Osteocyte (in vitro differentiated cells): ENCODE measurements at regions not wholly inside any gene's neighbourhood (a gene's known extent, or its start where the extent isn't known, plus 50 kb on each side); places are given as distances from the start of the nearest gene placed in this dataset.

ENCODE experiments used
- DNase-seq: peaks from one replicate; pipeline ENCODE4 v3.0.0; 2021; ENCODE audit warnings: mixed read lengths; ENCODE audit not compliant: unreplicated experiment; ENCODE audit errors: extremely low spot score
- H3K27ac Mint-ChIP-seq: one replicate; pipeline ENCODE4 v1.8.0; 2021; ENCODE audit warnings: mild to moderate bottlenecking, mixed read lengths; ENCODE audit not compliant: unreplicated experiment
- H3K27me3 Mint-ChIP-seq: one replicate; pipeline ENCODE4 v1.8.0; 2021; ENCODE audit warnings: mixed read lengths; ENCODE audit not compliant: unreplicated experiment
- H3K36me3 Mint-ChIP-seq: one replicate; pipeline ENCODE4 v1.8.0; 2021; ENCODE audit warnings: mixed read lengths; ENCODE audit not compliant: unreplicated experiment
- H3K4me1 Mint-ChIP-seq: one replicate; pipeline ENCODE4 v1.8.0; 2021; ENCODE audit warnings: mixed read lengths; ENCODE audit not compliant: unreplicated experiment
- H3K4me3 Mint-ChIP-seq: one replicate; pipeline ENCODE4 v1.8.0; 2021; ENCODE audit warnings: mild to moderate bottlenecking, moderate library complexity, mixed read lengths; ENCODE audit not compliant: unreplicated experiment
- H3K9me3 Mint-ChIP-seq: one replicate; pipeline ENCODE4 v1.8.0; 2021; ENCODE audit warnings: mixed read lengths; ENCODE audit not compliant: unreplicated experiment
- CTCF ChIP-seq: fragments of 200-600 bp; sonication (generic); IDR thresholded peaks from 2 replicates; pipeline ENCODE4 v1.5.0; 2021; ENCODE audit warnings: antibody characterized with exemption, mild to moderate bottlenecking, moderate library complexity

- Mint-ChIP-seq H3K27me3 (peaks cover 1% of the 10 kb centered on the region), H3K27ac (no peak overlapping the region), H3K4me3 (no peak overlapping the region), H3K36me3 (no peaks in the 10 kb centered on the region), H3K9me3 (peaks cover 3% of the 10 kb centered on the region), H3K4me1 (no peaks in the 10 kb centered on the region)
- no peak for TF ChIP-seq CTCF
- no peak for DNase-seq
These were observed 287.3 kb upstream of the SETBP1 start for GRCh38 chr18:44393406-44393805.

GRCh38 chr18:44396550-44396949, 284.1 kb upstream of the SETBP1 start:
- H3K4me3 Mint-ChIP-seq = no peak overlapping the region
- H3K27ac Mint-ChIP-seq = no peak overlapping the region
- H3K4me1 Mint-ChIP-seq = no peaks in the 10 kb centered on the region
- no peaks in the 10 kb centered on the region for H3K9me3 Mint-ChIP-seq
- no peak for DNase-seq
- no peak for TF ChIP-seq CTCF
- peaks cover 11% of the 10 kb centered on the region for H3K27me3 Mint-ChIP-seq
- H3K36me3 Mint-ChIP-seq = no peaks in the 10 kb centered on the region

- Mint-ChIP-seq H3K9me3 (peaks cover 4% of the 10 kb centered on the region), H3K36me3 (peaks cover 3% of the 10 kb centered on the region), H3K4me1 (peaks cover 11% of the 10 kb centered on the region), H3K4me3 (no peak overlapping the region), H3K27me3 (peaks cover 4% of the 10 kb centered on the region), H3K27ac (no peak overlapping the region)
- TF ChIP-seq CTCF = no peak
- DNase-seq = no peak
These were observed 271.6 kb upstream of the SETBP1 start for GRCh38 chr18:44409071-44409470.

GRCh38 chr18:44409515-44409914, 271.2 kb upstream of the SETBP1 start:
- peaks cover 4% of the 10 kb centered on the region for H3K27me3 Mint-ChIP-seq
- H3K27ac Mint-ChIP-seq = no peak overlapping the region
- H3K9me3 Mint-ChIP-seq = peaks cover 4% of the 10 kb centered on the region
- no peak for DNase-seq
- no peak overlapping the region for H3K4me3 Mint-ChIP-seq
- H3K4me1 Mint-ChIP-seq = peaks cover 11% of the 10 kb centered on the region
- TF ChIP-seq CTCF = no peak
- peaks cover 3% of the 10 kb centered on the region for H3K36me3 Mint-ChIP-seq

GRCh38 chr18:44410740-44411139, 269.9 kb upstream of the SETBP1 start:
- H3K36me3 Mint-ChIP-seq = peaks cover 3% of the 10 kb centered on the region
- H3K9me3 Mint-ChIP-seq = peaks cover 4% of the 10 kb centered on the region
- no peak overlapping the region for H3K4me3 Mint-ChIP-seq
- no peak for TF ChIP-seq CTCF
- DNase-seq = no peak
- H3K27ac Mint-ChIP-seq = no peak overlapping the region
- H3K27me3 Mint-ChIP-seq = peaks cover 4% of the 10 kb centered on the region
- H3K4me1 Mint-ChIP-seq = peaks cover 11% of the 10 kb centered on the region
